B cell (primary cell): ENCODE measurements at regions not wholly inside any gene's neighbourhood (a gene's known extent, or its start where the extent isn't known, plus 50 kb on each side); places are given as distances from the start of the nearest gene placed in this dataset.

Source experiments
- ATAC-seq: fragments of 200-7000 bp; cut with Tn5 transposase; one replicate; pipeline ENCODE4 v1.10.0; 2021; ENCODE audit warnings: low read depth, mild to moderate bottlenecking, moderate number of reproducible peaks, moderate library complexity
- CTCF ChIA-PET: fragments of 350-600 bp; sonication (Branson Sonifier 250); formaldehyde crosslinking; loops from one replicate; lab custom pipeline; 2021; ENCODE audit warnings: antibody characterized with exemption, inconsistent platforms; lab: Charles Lee
- POLR2A ChIA-PET: fragments of 350-600 bp; sonication (Branson Sonifier 250); formaldehyde crosslinking; loops from one replicate; lab custom pipeline; 2021; ENCODE audit warnings: antibody characterized with exemption; lab: Charles Lee
- DNase-seq: peaks from one replicate; pipeline ENCODE4 v3.0.0; 2013
- H2AFZ ChIP-seq: 2 replicates; pipeline ENCODE4 v1.6.1; 2012; ENCODE audit warnings: mild to moderate bottlenecking, low read depth, low read length; ENCODE audit not compliant: insufficient read depth, poor library complexity, severe bottlenecking
- H3K27ac ChIP-seq, 2 donors: 1 replicate in 1 of 2; 2 replicates in 1 of 2; pipeline ENCODE4 v1.5.1; 2012 to 2013; ENCODE audit warnings: low read length in 2 of 2, mild to moderate bottlenecking in 2 of 2, moderate library complexity in 1 of 2
- H3K27me3 ChIP-seq, 4 experiments: fragments of 200-600 bp in 1 of 4; sonication (generic) in 1 of 4; replicated peaks in 1 of 4; 1 replicate in 2 of 4; 2 replicates in 2 of 4; pipeline versions ENCODE4 v1.6.1 to v1.7.0; 2013 to 2016; ENCODE audit warnings: low read length in 3 of 4, mild to moderate bottlenecking in 2 of 4, mixed read lengths in 1 of 4, moderate library complexity in 1 of 4; ENCODE audit not compliant: insufficient read depth in 4 of 4, control insufficient read depth in 3 of 4; ENCODE audit errors: control extremely low read depth in 1 of 4
- H3K36me3 ChIP-seq, 2 experiments: replicated peaks in 1 of 2; 1 replicate in 1 of 2; 2 replicates in 1 of 2; pipeline versions ENCODE4 v1.6.1 to v1.7.1; 2013; ENCODE audit warnings: low read length in 1 of 2; ENCODE audit not compliant: insufficient read depth in 2 of 2, control insufficient read depth in 1 of 2; ENCODE audit errors: control extremely low read depth in 1 of 2, extremely low read depth in 1 of 2
- H3K4me1 ChIP-seq, 2 donors: fragments of 200-600 bp in 1 of 2; sonication (generic) in 1 of 2; 1 replicate in 1 of 2; 2 replicates in 1 of 2; pipeline versions ENCODE4 v1.5.1 to v1.6.1; 2013 to 2017; ENCODE audit warnings: low read length in 2 of 2; ENCODE audit not compliant: control insufficient read depth in 2 of 2, insufficient read depth in 2 of 2
- H3K4me2 ChIP-seq: replicated peaks from 2 replicates; pipeline ENCODE3; 2012; ENCODE audit warnings: mild to moderate bottlenecking, low read depth, low read length; ENCODE audit not compliant: poor library complexity, severe bottlenecking
- H3K4me3 ChIP-seq, 5 experiments: fragments of 200-600 bp in 1 of 5; sonication (generic) in 1 of 5; 1 replicate in 3 of 5; 2 replicates in 2 of 5; pipeline versions ENCODE4 v1.5.1 to v1.7.0; 2011 to 2016; ENCODE audit warnings: low read length in 4 of 5, mild to moderate bottlenecking in 4 of 5, low read depth in 2 of 5, control low read depth in 1 of 5, moderate library complexity in 1 of 5; ENCODE audit not compliant: insufficient read depth in 1 of 5; ENCODE audit errors: control extremely low read depth in 1 of 5, extremely low read depth in 1 of 5
- H3K79me2 ChIP-seq: fragments of 200-600 bp; sonication (generic); one replicate; pipeline ENCODE4 v1.6.0; 2016; ENCODE audit warnings: low read length; ENCODE audit not compliant: control insufficient read depth, insufficient read depth
- H3K9ac ChIP-seq: fragments of 200-600 bp; sonication (generic); 2 replicates; pipeline ENCODE4 v1.6.1; 2017; ENCODE audit warnings: mild to moderate bottlenecking, low read length, moderate library complexity
- H3K9me3 ChIP-seq, 3 donors: one replicate each; pipeline versions ENCODE4 v1.6.1 to v1.7.1; 2013; ENCODE audit warnings: low read length in 2 of 3; ENCODE audit not compliant: control insufficient read depth in 2 of 3, insufficient read depth in 1 of 3; ENCODE audit errors: control extremely low read depth in 1 of 3
- H4K20me1 ChIP-seq: 2 replicates; pipeline ENCODE4 v1.6.0; 2012; ENCODE audit warnings: mild to moderate bottlenecking, low read length; ENCODE audit not compliant: insufficient read depth, control insufficient read depth, poor library complexity, severe bottlenecking
- H3K27ac Mint-ChIP-seq: one replicate; pipeline ENCODE4 v1.8.0; 2021; ENCODE audit warnings: mixed read lengths
- H3K27me3 Mint-ChIP-seq: one replicate; pipeline ENCODE4 v1.8.0; 2021; ENCODE audit warnings: mixed read lengths
- H3K4me1 Mint-ChIP-seq: one replicate; pipeline ENCODE4 v1.8.0; 2021; ENCODE audit warnings: mixed read lengths
- H3K4me3 Mint-ChIP-seq: one replicate; pipeline ENCODE4 v1.8.0; 2021; ENCODE audit warnings: mixed read lengths
- H3K9me3 Mint-ChIP-seq: one replicate; pipeline ENCODE4 v1.8.0; 2022; ENCODE audit warnings: mixed read lengths; ENCODE audit not compliant: insufficient read depth
- EZH2 ChIP-seq: IDR thresholded peaks from 2 replicates; pipeline ENCODE4 v1.6.1; 2012; ENCODE audit warnings: borderline replicate concordance, low read depth, mild to moderate bottlenecking, moderate library complexity, low read length; ENCODE audit not compliant: insufficient read depth, poor library complexity, severe bottlenecking
- WGBS: methylation state at CpG from one replicate; pipeline ENCODE4 v1.1.5; 2013; ENCODE audit warnings: missing lambda C conversion rate; ENCODE audit not compliant: insufficient coverage; 5-methylcytosine and 5-hydroxymethylcytosine counted together
- intact Hi-C: fragments of 100-400 bp; cut with micrococcal nuclease; formaldehyde crosslinking; loops from one replicate; pipeline ENCODE4 v1.10.0; 2022
- TF ChIP-seq, protein P1 (sequence below): fragments of 200-600 bp; IDR thresholded peaks from one replicate; pipeline ENCODE4 v1.8.0; 2022; ENCODE audit warnings: antibody characterized with exemption, mild to moderate bottlenecking

DNA sequence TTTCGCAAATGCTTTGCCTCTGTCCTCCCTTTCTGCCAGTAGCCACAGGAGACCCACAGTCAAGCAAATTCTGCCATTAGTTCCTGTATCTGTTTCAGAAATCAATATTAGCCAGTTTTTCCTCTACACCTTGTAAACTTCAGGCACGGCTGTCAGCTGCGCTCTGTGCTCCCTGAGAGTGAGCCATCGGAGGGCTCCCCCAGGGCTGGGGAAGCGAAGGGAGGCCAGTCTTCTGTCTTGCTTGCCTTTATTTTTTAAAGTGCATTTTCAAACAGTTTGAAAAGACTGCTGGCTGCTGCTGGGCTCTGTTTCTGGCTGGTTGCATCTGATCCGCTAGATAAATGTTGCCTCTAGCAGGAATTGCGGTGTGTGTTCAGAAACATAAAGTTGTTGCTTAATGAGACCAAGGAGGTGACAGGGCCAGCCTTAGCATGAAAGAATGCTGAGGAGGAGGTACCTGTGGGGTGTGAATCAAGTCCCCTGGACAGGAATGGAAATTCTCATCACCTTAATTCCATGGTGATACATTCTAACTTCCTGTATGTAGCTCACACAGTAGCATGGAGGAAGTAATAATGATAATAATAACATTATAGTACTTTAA, 421.7 kb upstream of the KIF2A start:
- no peak for ATAC-seq
- H3K4me3 ChIP-seq: no peak overlapping the region
- Mint-ChIP-seq H3K27me3 (no peaks in the 10 kb centered on the region), H3K4me3 (no peak overlapping the region), H3K9me3 (peaks cover 11% of the 10 kb centered on the region), H3K4me1 (no peaks in the 10 kb centered on the region), H3K27ac (no peak overlapping the region)
- H3K79me2 ChIP-seq: no peaks in the 10 kb centered on the region
- H4K20me1 ChIP-seq: no peaks in the 10 kb centered on the region
- H3K27me3 ChIP-seq: no peaks in the 10 kb centered on the region
- no peaks in the 10 kb centered on the region for H3K4me1 ChIP-seq
- no peak for DNase-seq
- H3K9ac ChIP-seq: no peak overlapping the region
- POLR2A ChIA-PET: no interaction called here
- H3K9me3 ChIP-seq: no peaks in the 10 kb centered on the region
- 100% methylated on average over 6 of the region's 7 CpGs for WGBS
- CTCF ChIA-PET: no interaction called here
- H3K36me3 ChIP-seq: no peaks in the 10 kb centered on the region
- H2AFZ ChIP-seq: no peak overlapping the region
- no peak overlapping the region for H3K27ac ChIP-seq
- intact Hi-C loops: no loop called here
- H3K4me2 ChIP-seq: no peak overlapping the region
- TF ChIP-seq, protein P1, sequence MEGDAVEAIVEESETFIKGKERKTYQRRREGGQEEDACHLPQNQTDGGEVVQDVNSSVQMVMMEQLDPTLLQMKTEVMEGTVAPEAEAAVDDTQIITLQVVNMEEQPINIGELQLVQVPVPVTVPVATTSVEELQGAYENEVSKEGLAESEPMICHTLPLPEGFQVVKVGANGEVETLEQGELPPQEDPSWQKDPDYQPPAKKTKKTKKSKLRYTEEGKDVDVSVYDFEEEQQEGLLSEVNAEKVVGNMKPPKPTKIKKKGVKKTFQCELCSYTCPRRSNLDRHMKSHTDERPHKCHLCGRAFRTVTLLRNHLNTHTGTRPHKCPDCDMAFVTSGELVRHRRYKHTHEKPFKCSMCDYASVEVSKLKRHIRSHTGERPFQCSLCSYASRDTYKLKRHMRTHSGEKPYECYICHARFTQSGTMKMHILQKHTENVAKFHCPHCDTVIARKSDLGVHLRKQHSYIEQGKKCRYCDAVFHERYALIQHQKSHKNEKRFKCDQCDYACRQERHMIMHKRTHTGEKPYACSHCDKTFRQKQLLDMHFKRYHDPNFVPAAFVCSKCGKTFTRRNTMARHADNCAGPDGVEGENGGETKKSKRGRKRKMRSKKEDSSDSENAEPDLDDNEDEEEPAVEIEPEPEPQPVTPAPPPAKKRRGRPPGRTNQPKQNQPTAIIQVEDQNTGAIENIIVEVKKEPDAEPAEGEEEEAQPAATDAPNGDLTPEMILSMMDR: no peak
- TF ChIP-seq EZH2: no peak

- Histone ChIP-seq H3K27me3 (no peaks in the 10 kb centered on the region), H3K79me2 (no peaks in the 10 kb centered on the region), H3K9me3 (no peaks in the 10 kb centered on the region), H3K4me3 (no peak overlapping the region), H3K9ac (no peak overlapping the region), H3K27ac (no peak overlapping the region), H2AFZ (no peak overlapping the region), H4K20me1 (no peaks in the 10 kb centered on the region), H3K36me3 (no peaks in the 10 kb centered on the region), H3K4me1 (no peaks in the 10 kb centered on the region), H3K4me2 (no peak overlapping the region)
- H3K4me3 Mint-ChIP-seq: no peak overlapping the region
- TF ChIP-seq, protein P1: no peak
- TF ChIP-seq EZH2: no peak
- no peak for DNase-seq
- intact Hi-C loops: no loop called here
- no peaks in the 10 kb centered on the region for H3K4me1 Mint-ChIP-seq
- ChIA-PET CTCF (no interaction called here), POLR2A (no interaction called here)
- H3K27me3 Mint-ChIP-seq: no peaks in the 10 kb centered on the region
- H3K9me3 Mint-ChIP-seq: peaks cover 12% of the 10 kb centered on the region
- ATAC-seq: no peak
- H3K27ac Mint-ChIP-seq: no peak overlapping the region
These were observed 419.8 kb upstream of the KIF2A start for GRCh38 chr5:61886214-61886613.
